HCT116 (cell line): ENCODE measurements at regions not wholly inside any gene's neighbourhood (a gene's known extent, or its start where the extent isn't known, plus 50 kb on each side); places are given as distances from the start of the nearest gene placed in this dataset.

Experiments used
- ATAC-seq: fragments of 200-7000 bp; cut with Tn5 transposase; 2 replicates; pipeline ENCODE4 v1.9.1; 2020; ENCODE audit warnings: mild to moderate bottlenecking, moderate library complexity
- BruUV-seq: library from RNA; stranded (reverse); fragments of 400-500 nt; replicated peaks from 2 replicates; lab custom pipeline; 2021; lab: Mats Ljungman, UMichigan
- CTCF ChIA-PET: fragments of 300-600 bp; sonication (Branson Sonifier 250); formaldehyde crosslinking; loops from one replicate; lab custom pipeline; 2021; ENCODE audit warnings: antibody characterized with exemption; lab: Charles Lee
- POLR2A ChIA-PET: fragments of 300-600, 350-600 bp; sonication (Branson Sonifier 250); formaldehyde crosslinking; loops from one replicate; lab custom pipeline; 2021; ENCODE audit warnings: antibody characterized with exemption; lab: Charles Lee
- RAD21 ChIA-PET, 2 experiments: fragments of 300-600 bp; sonication (Branson Sonifier 250); formaldehyde crosslinking; loops; one replicate each; lab custom pipeline; 2023; ENCODE audit warnings: low total read pairs in 2 of 2; ENCODE audit not compliant: uncharacterized antibody in 2 of 2, unreplicated experiment in 2 of 2, low non-redundant PET in 1 of 2; lab: Charles Lee
- DNase-seq: peaks from one replicate; pipeline ENCODE4 v3.0.0-alpha.2; 2010; ENCODE audit warnings: low read depth, low spot score
- H2AFZ ChIP-seq: fragments of 200-600 bp; shearing (Covaris generic), sonication (generic); 2 replicates; pipeline ENCODE4 v1.6.1; 2017; ENCODE audit warnings: low read depth, mixed run types, mixed read lengths, antibody characterized with exemption, low read length; ENCODE audit not compliant: poor library complexity, severe bottlenecking
- H3K27ac ChIP-seq: 2 replicates; pipeline ENCODE4 v1.5.1; 2012; ENCODE audit warnings: low read depth, low read length
- H3K27me3 ChIP-seq: fragments of 200-600 bp; sonication (generic); 2 replicates; pipeline ENCODE4 v1.6.1; 2016; ENCODE audit warnings: mixed run types, low read length, mixed read lengths; ENCODE audit not compliant: insufficient read depth
- H3K36me3 ChIP-seq, 2 experiments: fragments of 200-500 bp in 1 of 2; fragments of 200-600 bp in 1 of 2; sonication (Bioruptor generic) in 1 of 2; sonication (generic) in 1 of 2; 2 replicates each; pipeline versions ENCODE4 v1.5.1 to v1.6.1; 2014 to 2016; ENCODE audit warnings: low read length in 2 of 2, inconsistent platforms in 1 of 2, mixed read lengths in 1 of 2, mixed run types in 1 of 2; ENCODE audit not compliant: insufficient read depth in 2 of 2, control insufficient read depth in 1 of 2
- H3K4me1 ChIP-seq, 2 experiments: fragments of 200-600 bp in 1 of 2; sonication (generic) in 1 of 2; 2 replicates each; pipeline versions ENCODE4 v1.5.1 to v1.6.1; 2012 to 2017; ENCODE audit warnings: low read length in 2 of 2, inconsistent platforms in 1 of 2, mild to moderate bottlenecking in 1 of 2, mixed read lengths in 1 of 2, mixed run types in 1 of 2, moderate library complexity in 1 of 2; ENCODE audit not compliant: insufficient read depth in 2 of 2, control insufficient read depth in 1 of 2
- H3K4me2 ChIP-seq: fragments of 200-600 bp; sonication (generic); 2 replicates; pipeline ENCODE4 v1.6.1; 2017; ENCODE audit warnings: mixed run types, low read length, mixed read lengths
- H3K4me3 ChIP-seq, 2 experiments: fragments of 200-600 bp in 1 of 2; sonication (generic) in 1 of 2; replicated peaks in 1 of 2; 2 replicates each; pipeline ENCODE4 v1.5.1; 2011 to 2016; ENCODE audit warnings: low read length in 2 of 2, control low read depth in 1 of 2, low read depth in 1 of 2, mild to moderate bottlenecking in 1 of 2, mixed read lengths in 1 of 2, mixed run types in 1 of 2
- H3K79me2 ChIP-seq: fragments of 200-600 bp; sonication (generic); 2 replicates; pipeline ENCODE4 v1.6.1; 2017; ENCODE audit warnings: mild to moderate bottlenecking, mixed run types, low read length, moderate library complexity, mixed read lengths; ENCODE audit not compliant: insufficient read depth
- H3K9ac ChIP-seq: fragments of 200-600 bp; sonication (generic); 2 replicates; pipeline ENCODE4 v1.6.1; 2016; ENCODE audit warnings: low read length, mixed read lengths
- H3K9me2 ChIP-seq: fragments of 200-600 bp; sonication (generic), shearing (Covaris generic); 2 replicates; pipeline ENCODE4 v1.6.1; 2017; ENCODE audit warnings: mixed run types, mild to moderate bottlenecking, moderate library complexity; ENCODE audit not compliant: insufficient read depth
- H3K9me3 ChIP-seq, 2 experiments: fragments of 200-500 bp in 1 of 2; fragments of 200-600 bp in 1 of 2; sonication (Bioruptor generic) in 1 of 2; sonication (generic) in 1 of 2; 2 replicates each; pipeline ENCODE4 v1.6.1; 2014 to 2017; ENCODE audit warnings: low read length in 2 of 2, mixed read lengths in 2 of 2, inconsistent platforms in 1 of 2, low read depth in 1 of 2, mild to moderate bottlenecking in 1 of 2, mixed run types in 1 of 2, moderate library complexity in 1 of 2; ENCODE audit not compliant: control insufficient read depth in 1 of 2, insufficient read depth in 1 of 2
- H4K20me1 ChIP-seq: fragments of 200-600 bp; sonication (generic), shearing (Covaris generic); 2 replicates; pipeline ENCODE4 v1.6.1; 2017; ENCODE audit warnings: mixed run types, mild to moderate bottlenecking, moderate library complexity; ENCODE audit not compliant: insufficient read depth
- CBX3 ChIP-seq: IDR thresholded peaks from 2 replicates; pipeline ENCODE4 v1.6.1; 2012; ENCODE audit warnings: low read depth
- EGR1 ChIP-seq: IDR thresholded peaks from 2 replicates; pipeline ENCODE4 v1.6.1; 2012; ENCODE audit warnings: low read depth
- EZH2phosphoT487 ChIP-seq: fragments of 200-600 bp; IDR thresholded peaks from 2 replicates; pipeline ENCODE4 v1.6.1; 2018; ENCODE audit warnings: antibody characterized with exemption, borderline replicate concordance
- FOSL1 ChIP-seq: IDR thresholded peaks from 2 replicates; pipeline ENCODE4 v1.6.1; 2012; ENCODE audit warnings: low read depth
- JUND ChIP-seq: IDR thresholded peaks from 2 replicates; pipeline ENCODE4 v1.6.1; 2012
- POLR2AphosphoS5 ChIP-seq: IDR thresholded peaks from 2 replicates; pipeline ENCODE4 v1.6.1; 2011; ENCODE audit warnings: mild to moderate bottlenecking, low read depth, low read length, moderate library complexity
- REST ChIP-seq: IDR thresholded peaks from 2 replicates; pipeline ENCODE4 v1.6.1; 2012; ENCODE audit warnings: low read depth
- SIN3A ChIP-seq: IDR thresholded peaks from 2 replicates; pipeline ENCODE4 v1.6.1; 2012; ENCODE audit warnings: low read depth
- SP1 ChIP-seq: IDR thresholded peaks from 2 replicates; pipeline ENCODE4 v1.6.1; 2012; ENCODE audit warnings: low read depth
- TCF7L2 ChIP-seq: IDR thresholded peaks from 2 replicates; pipeline ENCODE4 v1.7.0; 2011; ENCODE audit warnings: borderline replicate concordance, inconsistent platforms; ENCODE audit not compliant: insufficient read depth, insufficient read length; ENCODE audit errors: extremely low read depth
- YY1 ChIP-seq: IDR thresholded peaks from 2 replicates; pipeline ENCODE4 v1.6.1; 2011; ENCODE audit warnings: low read length, low read depth, moderate library complexity, mild to moderate bottlenecking; ENCODE audit not compliant: insufficient replicate concordance; ENCODE audit errors: extremely low read depth
- ZBTB33 ChIP-seq: IDR thresholded peaks from 2 replicates; pipeline ENCODE4 v1.6.1; 2011; ENCODE audit warnings: mild to moderate bottlenecking, low read length, moderate library complexity; ENCODE audit not compliant: insufficient replicate concordance; ENCODE audit errors: extremely low read depth
- ZFX ChIP-seq: fragments of 450-650 bp; IDR thresholded peaks from 2 replicates; pipeline ENCODE4 v1.6.1; 2017
- ZNF274 ChIP-seq: fragments of 200-500 bp; sonication (Bioruptor generic); IDR thresholded peaks from 2 replicates; pipeline ENCODE4 v1.6.1; 2014; ENCODE audit warnings: mild to moderate bottlenecking, low read depth, low read length, inconsistent platforms
- intact Hi-C: fragments of 100-400 bp; cut with micrococcal nuclease; formaldehyde crosslinking; loops from 2 replicates; pipeline ENCODE4 v1.10.0; 2022
- TF ChIP-seq, protein P1 (sequence below): IDR thresholded peaks from 2 replicates; pipeline ENCODE4 v1.6.1; 2012

GRCh38 chr4:81314897-81315470 is 100.0 kb upstream of the PRKG2 start:
- TF ChIP-seq EZH2phosphoT487: no peak
- no peak for TF ChIP-seq ZNF274
- TF ChIP-seq YY1: no peak
- no peak for TF ChIP-seq SIN3A
- no peak for TF ChIP-seq FOSL1
- no peak for TF ChIP-seq ZFX
- no peak for TF ChIP-seq POLR2AphosphoS5
- no peak for TF ChIP-seq EGR1
- TF ChIP-seq ZBTB33: no peak
- TF ChIP-seq CBX3: no peak
- TF ChIP-seq JUND: no peak
- TF ChIP-seq, protein P1, sequence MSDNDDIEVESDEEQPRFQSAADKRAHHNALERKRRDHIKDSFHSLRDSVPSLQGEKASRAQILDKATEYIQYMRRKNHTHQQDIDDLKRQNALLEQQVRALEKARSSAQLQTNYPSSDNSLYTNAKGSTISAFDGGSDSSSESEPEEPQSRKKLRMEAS: no peak
- TF ChIP-seq SP1: no peak
- no peak for TF ChIP-seq REST
- TF ChIP-seq TCF7L2: no peak
- POLR2A ChIA-PET: no interaction called here
- BruUV-seq: no TSS peak
- H3K9me3 ChIP-seq: no peaks in the 10 kb centered on the region
- H3K4me1 ChIP-seq: no peaks in the 10 kb centered on the region
- H3K4me2 ChIP-seq: no peak overlapping the region
- ATAC-seq: no peak
- no peaks in the 10 kb centered on the region for H4K20me1 ChIP-seq
- no peak overlapping the region for H3K4me3 ChIP-seq
- H3K27me3 ChIP-seq: peaks cover 41% of the 10 kb centered on the region
- intact Hi-C loops: no loop called here
- RAD21 ChIA-PET: no interaction called here
- no peaks in the 10 kb centered on the region for H3K36me3 ChIP-seq
- H3K79me2 ChIP-seq: no peaks in the 10 kb centered on the region
- H3K27ac ChIP-seq: no peak overlapping the region
- H3K9ac ChIP-seq: no peak overlapping the region
- CTCF ChIA-PET: no interaction called here
- DNase-seq: no peak
- H3K9me2 ChIP-seq: no peaks in the 10 kb centered on the region
- H2AFZ ChIP-seq: no peak overlapping the region
